RWPE2 (cell line): ENCODE measurements at regions not wholly inside any gene's neighbourhood (a gene's known extent, or its start where the extent isn't known, plus 50 kb on each side); places are given as distances from the start of the nearest gene placed in this dataset.

ENCODE experiments used
- ATAC-seq: fragments of 200-7000 bp; cut with Tn5 transposase; 3 replicates; pipeline ENCODE4 v1.9.1; 2021; ENCODE audit warnings: low read depth
- DNase-seq: peaks from one replicate; pipeline ENCODE4 v3.0.0-alpha.2; 2020; ENCODE audit warnings: low spot score
- H3K27ac ChIP-seq: fragments of 450-650 bp; 2 replicates; pipeline ENCODE4 v1.5.1; 2017; ENCODE audit warnings: mild to moderate bottlenecking; ENCODE audit not compliant: poor library complexity, severe bottlenecking
- H3K27me3 ChIP-seq: fragments of 250-450 bp; sonication (Bioruptor Pico); 2 replicates; pipeline ENCODE4 v1.5.1; 2021; ENCODE audit warnings: mild to moderate bottlenecking, moderate library complexity; ENCODE audit not compliant: insufficient read depth, poor library complexity, severe bottlenecking
- H3K36me3 ChIP-seq: fragments of 250-450 bp; sonication (Bioruptor Pico); 2 replicates; pipeline ENCODE4 v1.5.1; 2020; ENCODE audit warnings: low read depth, mild to moderate bottlenecking, moderate library complexity
- H3K4me1 ChIP-seq: fragments of 250-450 bp; sonication (Bioruptor Pico); 2 replicates; pipeline ENCODE4 v1.5.1; 2021; ENCODE audit warnings: mild to moderate bottlenecking, moderate library complexity; ENCODE audit not compliant: insufficient read depth, poor library complexity, severe bottlenecking
- H3K4me3 ChIP-seq: fragments of 250-450 bp; sonication (Bioruptor Pico); 2 replicates; pipeline ENCODE4 v1.5.1; 2021; ENCODE audit warnings: mild to moderate bottlenecking, moderate library complexity; ENCODE audit not compliant: severe bottlenecking
- H3K9me3 ChIP-seq: fragments of 250-450 bp; sonication (Bioruptor Pico); 2 replicates; pipeline ENCODE4 v1.5.1; 2021; ENCODE audit warnings: mild to moderate bottlenecking, moderate library complexity; ENCODE audit not compliant: severe bottlenecking
- TF ChIP-seq, protein P1 (sequence below): fragments of 450-650 bp; IDR thresholded peaks from one replicate; pipeline ENCODE4 v1.5.1; 2017; ENCODE audit warnings: mild to moderate bottlenecking, moderate library complexity; ENCODE audit not compliant: poor library complexity, severe bottlenecking

DNA sequence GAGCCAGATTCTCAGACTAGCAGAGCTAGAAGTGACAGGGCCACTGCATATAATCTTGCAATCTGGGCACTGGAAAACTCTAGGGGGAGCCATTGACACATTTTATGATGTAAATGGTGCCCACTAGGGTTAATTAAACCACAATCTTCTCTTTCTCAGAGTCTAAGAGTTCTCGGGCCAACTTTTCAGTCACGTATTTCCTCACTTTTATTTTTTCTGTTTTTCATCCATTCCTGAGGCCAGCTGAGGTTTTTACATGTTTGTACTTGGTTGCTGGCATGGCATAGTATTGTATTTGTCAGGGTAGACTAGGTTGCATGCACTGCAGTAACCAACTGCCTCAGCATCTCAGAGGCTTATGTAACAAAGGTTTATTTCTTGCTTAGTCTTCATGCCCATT, 138.2 kb downstream of the ZNF326 start:
- no peaks in the 10 kb centered on the region for H3K4me1 ChIP-seq
- H3K27me3 ChIP-seq: peaks cover 8% of the 10 kb centered on the region
- no peaks in the 10 kb centered on the region for H3K9me3 ChIP-seq
- H3K4me3 ChIP-seq: no peak overlapping the region
- ATAC-seq (peak; percentile 74; the same call in 2 of the 3 replicates), DNase-seq (no peak)
- no peaks in the 10 kb centered on the region for H3K36me3 ChIP-seq
- H3K27ac ChIP-seq: no peak overlapping the region
- TF ChIP-seq, protein P1, sequence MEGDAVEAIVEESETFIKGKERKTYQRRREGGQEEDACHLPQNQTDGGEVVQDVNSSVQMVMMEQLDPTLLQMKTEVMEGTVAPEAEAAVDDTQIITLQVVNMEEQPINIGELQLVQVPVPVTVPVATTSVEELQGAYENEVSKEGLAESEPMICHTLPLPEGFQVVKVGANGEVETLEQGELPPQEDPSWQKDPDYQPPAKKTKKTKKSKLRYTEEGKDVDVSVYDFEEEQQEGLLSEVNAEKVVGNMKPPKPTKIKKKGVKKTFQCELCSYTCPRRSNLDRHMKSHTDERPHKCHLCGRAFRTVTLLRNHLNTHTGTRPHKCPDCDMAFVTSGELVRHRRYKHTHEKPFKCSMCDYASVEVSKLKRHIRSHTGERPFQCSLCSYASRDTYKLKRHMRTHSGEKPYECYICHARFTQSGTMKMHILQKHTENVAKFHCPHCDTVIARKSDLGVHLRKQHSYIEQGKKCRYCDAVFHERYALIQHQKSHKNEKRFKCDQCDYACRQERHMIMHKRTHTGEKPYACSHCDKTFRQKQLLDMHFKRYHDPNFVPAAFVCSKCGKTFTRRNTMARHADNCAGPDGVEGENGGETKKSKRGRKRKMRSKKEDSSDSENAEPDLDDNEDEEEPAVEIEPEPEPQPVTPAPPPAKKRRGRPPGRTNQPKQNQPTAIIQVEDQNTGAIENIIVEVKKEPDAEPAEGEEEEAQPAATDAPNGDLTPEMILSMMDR: peak; percentile 50

DNA sequence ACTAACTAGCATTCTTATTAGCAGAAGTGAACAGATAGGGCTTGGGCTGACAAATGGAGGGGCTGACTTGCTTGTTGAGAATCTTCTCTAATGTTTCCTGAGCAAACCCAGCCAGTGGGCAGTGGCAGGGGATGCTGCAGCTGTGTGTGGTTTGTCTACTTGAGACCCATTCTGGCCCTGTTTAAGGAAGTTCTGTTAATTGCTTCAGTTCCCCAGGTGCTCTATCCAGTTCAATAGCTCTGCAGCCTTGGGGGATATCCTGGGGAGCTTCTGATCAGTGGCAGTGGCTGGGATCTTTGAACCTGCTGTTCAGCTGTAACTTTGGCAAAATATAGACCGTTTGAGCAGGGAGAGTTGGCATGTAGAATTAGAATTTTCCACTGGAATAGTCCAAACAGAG, 137.4 kb downstream of the ZNF326 start:
- Histone ChIP-seq H3K9me3 (no peaks in the 10 kb centered on the region), H3K4me1 (no peaks in the 10 kb centered on the region), H3K36me3 (no peaks in the 10 kb centered on the region), H3K4me3 (no peak overlapping the region), H3K27ac (no peak overlapping the region), H3K27me3 (peaks cover 8% of the 10 kb centered on the region)
- no peak for DNase-seq
- TF ChIP-seq, protein P1: no peak
- no peak for ATAC-seq

DNA sequence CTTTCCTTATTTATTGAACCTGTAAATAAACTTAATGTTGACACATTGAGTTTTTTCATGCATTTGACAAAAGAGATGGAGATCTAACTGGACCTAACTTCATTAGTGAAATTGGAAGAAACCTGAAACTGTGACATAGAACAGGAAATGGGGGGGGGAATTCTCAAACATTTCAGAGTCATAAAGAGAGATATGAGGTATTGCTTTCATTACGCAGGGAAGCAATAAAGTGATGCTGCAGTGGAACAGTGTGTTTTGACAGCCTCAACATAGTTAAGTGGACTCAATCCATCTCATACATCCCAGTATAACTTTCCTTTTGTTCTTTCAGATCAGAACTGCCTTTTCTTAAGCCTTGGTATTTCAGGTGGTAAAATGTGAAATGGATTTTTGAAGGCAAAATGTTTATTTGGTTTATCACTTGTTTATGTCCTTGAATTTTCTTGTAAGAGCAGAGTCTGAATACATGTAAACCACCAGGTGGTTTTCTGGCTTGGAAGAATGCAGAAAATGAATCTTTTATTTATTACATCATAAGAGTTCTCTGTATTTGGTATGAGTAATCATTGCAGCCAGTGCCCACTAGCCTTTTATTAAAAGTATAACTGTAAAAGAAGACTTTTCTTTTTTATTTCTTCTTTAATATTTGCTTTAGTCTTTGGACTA, 132.5 kb downstream of the ZNF326 start:
- TF ChIP-seq, protein P1: no peak
- ATAC-seq: no peak
- Histone ChIP-seq H3K4me1 (no peaks in the 10 kb centered on the region), H3K4me3 (no peak overlapping the region), H3K27ac (no peak overlapping the region), H3K36me3 (no peaks in the 10 kb centered on the region), H3K9me3 (no peaks in the 10 kb centered on the region), H3K27me3 (peaks cover 12% of the 10 kb centered on the region)
- DNase-seq: no peak

DNA sequence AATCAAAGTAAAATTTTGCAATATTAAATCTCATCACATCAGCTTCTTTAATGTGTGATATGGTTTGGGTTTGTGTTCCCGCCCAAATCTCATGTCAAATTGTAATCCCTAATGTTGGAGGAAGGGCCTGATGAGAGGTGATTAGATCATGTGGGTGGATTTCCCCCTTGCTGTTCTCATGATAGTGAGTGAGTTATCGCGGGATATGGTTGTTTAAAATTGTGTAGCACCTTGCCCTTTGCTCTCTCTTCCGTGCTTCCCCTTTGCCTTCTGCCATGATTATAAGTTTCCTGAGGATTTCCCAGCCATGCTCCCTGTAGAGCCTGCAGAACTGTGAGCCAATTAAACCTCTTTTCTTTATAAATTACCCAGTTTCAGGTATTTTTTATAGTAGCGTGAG, 131.9 kb downstream of the ZNF326 start:
- no peaks in the 10 kb centered on the region for H3K4me1 ChIP-seq
- DNase-seq: no peak
- ATAC-seq: no peak
- TF ChIP-seq, protein P1: no peak
- peaks cover 12% of the 10 kb centered on the region for H3K27me3 ChIP-seq
- no peaks in the 10 kb centered on the region for H3K9me3 ChIP-seq
- H3K36me3 ChIP-seq: no peaks in the 10 kb centered on the region
- H3K4me3 ChIP-seq: no peak overlapping the region
- H3K27ac ChIP-seq: no peak overlapping the region

DNA sequence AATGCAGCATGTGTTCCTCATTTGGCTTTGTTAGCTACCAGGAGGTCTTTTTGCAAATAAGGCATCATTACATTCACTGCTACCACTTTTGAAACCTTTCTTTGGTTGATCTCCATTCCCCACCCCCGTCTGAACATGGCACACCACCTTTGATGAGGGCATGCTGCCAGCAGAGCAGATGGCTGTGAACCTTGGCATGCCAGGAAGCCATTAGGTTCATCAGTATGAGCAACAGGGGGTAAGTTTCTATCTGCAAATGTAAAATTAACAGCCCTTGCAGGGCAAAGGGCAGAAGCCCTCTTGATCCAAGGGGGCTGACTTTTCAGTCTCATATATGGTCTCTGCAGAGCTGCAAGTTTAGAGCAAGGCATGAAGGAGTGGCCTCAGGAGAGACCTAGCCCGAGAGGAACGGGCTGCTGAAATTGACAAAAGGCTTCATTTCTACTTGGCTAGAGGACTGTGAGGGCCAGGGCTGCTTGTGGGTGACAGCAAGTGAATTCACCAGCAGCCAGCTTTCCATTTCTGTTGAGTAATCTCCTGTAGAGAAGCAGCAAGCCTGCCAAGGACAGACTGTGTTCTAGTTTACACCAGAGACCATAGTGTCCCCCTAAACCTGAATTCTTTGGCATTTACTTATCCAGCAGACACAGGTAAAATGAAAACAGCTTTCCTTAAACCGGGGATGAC, 127.9 kb downstream of the ZNF326 start:
- no peak overlapping the region for H3K27ac ChIP-seq
- H3K27me3 ChIP-seq: peaks cover 9% of the 10 kb centered on the region
- TF ChIP-seq, protein P1: no peak
- no peaks in the 10 kb centered on the region for H3K9me3 ChIP-seq
- no peak overlapping the region for H3K4me3 ChIP-seq
- DNase-seq (no peak), ATAC-seq (no peak)
- H3K36me3 ChIP-seq: no peaks in the 10 kb centered on the region
- no peaks in the 10 kb centered on the region for H3K4me1 ChIP-seq
